Activated CD4-positive, CD25-positive, alpha-beta regulatory T cell (primary cell): ENCODE measurements at regions not wholly inside any gene's neighbourhood (a gene's known extent, or its start where the extent isn't known, plus 50 kb on each side); places are given as distances from the start of the nearest gene placed in this dataset.
"Not testable (repeated sequence)": the region's sequence is repeated elsewhere in the genome, so short reads cannot be mapped to it uniquely, and the experiment has no call there.

Experiments used
- DNase-seq, 4 experiments: peaks; one replicate each; lab custom pipeline; 2025; lab: John Stamatoyannopoulos, UW

DNA sequence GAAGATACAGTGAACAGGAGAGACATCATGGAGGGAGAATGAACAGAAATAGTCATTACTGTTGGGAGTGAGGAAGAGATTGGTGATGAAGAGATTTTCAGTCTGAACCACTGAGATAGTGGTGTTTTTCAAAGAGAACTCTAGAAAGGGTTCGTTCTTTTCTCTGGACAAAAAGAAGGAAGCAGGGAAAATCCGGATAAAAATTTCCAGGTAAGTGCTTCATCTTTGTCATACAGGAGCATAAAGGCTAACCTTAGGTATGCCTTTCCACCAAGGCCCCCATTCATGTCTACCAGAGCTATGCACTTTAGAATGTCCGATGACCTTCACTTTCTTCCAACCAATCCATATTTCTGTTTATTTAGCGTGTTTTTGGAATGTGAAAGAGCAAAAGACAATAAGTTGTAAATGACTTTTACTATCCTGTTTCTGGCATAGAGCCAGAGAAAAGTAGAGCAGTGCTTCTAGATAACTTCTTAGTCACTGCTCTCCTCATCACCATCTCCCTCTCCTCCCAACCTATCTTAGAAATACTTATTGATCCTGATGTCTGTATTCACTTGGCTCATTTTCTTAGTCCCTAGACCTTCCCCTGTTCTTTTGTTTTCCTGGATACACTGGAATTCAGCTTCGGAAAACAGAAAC, 116.5 kb downstream of the TTC6 start:
- DNase-seq, result no peak

DNA sequence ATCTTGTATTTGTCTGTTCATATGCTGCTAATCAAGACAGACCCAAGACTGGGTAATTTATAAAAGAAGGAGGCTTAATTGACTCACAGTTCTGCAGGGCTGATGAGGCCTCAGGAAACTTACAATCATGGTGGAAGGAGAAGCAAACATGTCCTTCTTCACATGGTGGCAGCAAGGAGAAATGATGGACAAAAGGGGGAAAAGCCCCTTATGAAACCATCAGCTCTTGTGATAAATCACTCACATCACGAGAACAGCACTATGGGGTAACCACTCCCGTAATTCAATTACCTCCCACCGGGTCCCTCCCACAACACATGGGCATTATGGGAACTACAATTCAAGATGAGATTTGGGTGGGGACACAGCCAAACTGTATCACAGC, 117.0 kb downstream of the TTC6 start:
- not testable (repeated sequence) for DNase-seq

DNA sequence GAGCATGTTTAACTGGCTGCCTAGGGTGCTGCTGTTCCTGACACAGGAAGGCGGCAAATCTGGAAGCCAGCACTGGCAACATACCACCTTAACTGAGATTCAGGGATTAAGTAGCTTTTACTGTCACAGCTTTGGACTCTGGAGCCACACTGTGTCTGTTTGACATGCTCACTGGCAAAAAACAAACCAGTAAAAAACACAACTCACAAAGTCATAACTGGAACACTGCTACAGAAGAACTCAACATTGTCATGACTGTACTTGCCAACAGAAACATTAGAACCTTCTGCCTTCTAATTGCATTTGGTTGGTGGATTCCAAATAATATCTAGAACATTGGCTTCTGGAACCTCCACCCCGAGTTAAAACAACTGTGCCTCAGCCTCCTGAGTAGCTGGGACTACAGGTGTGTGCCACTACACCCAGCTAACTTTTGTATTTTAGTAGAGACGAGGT, 117.6 kb downstream of the TTC6 start:
- DNase-seq, result no peak

DNA sequence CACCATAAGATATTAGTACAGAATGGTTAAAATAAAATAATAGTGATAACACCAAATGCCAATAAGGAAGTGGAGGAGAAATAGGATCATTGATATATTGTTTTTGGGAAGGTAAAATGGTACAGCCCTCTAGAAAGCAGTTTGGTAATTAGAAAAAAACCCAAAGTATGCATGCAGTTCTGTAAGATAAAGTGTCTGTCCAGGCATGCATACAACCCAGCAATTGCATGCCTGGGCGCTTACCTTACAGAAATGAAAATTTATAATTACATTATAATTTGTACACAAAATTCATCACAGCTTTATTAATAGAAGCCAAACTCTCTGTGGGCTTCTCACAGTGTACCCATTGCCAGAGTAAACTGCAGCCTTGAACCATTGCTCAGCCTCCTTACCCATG, 124.7 kb downstream of the TTC6 start:
- DNase-seq, result no peak

DNA sequence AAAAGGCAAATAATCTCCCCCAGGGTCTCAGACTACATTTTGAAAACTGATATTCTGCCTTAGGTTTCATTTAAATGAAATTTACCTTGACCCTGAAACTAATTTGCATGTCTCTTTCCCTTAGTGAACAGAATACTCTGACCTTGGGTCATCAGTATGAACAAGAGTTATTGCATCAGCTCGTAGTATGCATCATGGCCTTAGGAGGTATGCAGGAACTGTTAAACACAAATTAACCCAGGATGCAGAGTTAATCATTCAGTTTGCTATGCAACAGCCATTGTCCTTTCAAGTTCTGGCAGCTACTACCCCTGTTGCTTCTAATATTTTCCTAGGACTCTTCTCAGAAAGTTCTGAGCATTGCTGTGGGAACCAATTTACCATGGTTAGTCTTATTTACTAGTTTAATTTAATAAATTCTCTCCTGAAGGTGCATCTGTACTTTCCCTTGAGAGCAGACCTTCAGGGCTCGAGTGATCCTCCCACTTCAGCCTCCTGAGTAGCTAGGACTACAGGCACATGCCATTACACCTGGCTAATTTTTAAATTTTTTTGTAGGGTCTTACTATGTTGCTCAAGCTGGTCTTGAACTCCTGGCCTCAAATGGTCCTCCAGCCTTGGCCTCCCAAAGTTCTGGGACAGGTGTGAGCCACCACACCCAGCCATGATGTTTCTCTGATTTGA, 126.7 kb downstream of the TTC6 start:
- DNase-seq, result no peak

DNA sequence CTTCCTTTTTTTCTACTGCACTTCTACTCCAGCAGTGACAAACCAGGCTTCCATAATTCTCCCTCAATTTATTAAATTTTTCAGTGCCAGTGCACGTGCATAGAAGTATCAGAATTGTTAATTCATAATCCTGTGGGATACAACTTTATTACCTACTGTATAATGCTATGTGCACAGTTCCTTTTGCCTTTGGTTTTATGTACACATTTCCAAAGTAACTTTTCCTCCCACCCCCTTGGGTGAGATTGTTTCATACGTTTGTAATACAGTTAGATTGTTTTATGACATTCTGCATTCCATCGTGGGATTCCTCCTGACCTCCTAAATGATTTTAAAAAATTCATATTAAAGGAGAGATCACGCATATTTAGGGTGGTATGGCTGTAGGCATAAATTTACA, 128.1 kb downstream of the TTC6 start:
- no peak for DNase-seq

DNA sequence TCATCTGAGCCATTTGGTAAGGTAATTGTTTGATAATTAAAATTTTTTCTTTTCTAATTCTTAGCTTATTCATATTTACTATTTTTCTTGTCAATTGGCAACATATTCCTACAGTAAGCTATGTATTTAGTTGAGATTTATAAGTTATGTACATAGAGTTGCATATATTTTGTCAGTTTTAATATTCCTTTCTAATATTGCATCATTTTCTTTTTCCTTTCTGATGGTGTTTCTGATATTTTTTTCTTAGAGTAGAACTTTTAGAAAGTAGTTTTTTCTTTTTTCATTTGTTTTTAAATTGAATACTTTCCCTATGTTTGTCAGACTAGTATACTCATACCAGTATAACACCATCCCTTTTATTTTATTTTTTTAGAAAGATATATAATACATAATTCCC, 131.3 kb downstream of the TTC6 start:
- DNase-seq, result no peak

DNA sequence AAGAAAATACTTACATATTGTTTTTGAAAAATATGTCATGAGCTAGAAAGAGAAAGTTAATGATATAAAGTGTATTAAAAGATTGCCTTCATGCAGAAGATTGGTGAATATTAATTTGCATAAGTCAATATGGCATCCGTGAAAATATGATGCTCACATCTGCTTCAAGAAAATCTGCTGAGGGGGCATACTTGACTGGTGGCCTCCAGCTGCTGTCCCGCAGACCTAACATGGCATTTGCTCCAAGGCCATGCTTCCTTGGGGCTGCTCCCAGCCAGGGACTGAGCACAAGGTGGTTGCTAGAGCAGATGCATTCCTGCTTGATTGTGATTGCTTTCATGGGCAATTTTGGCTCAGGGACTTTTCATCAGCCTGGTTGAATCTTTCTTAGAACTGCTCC, 133.8 kb downstream of the TTC6 start:
- no peak for DNase-seq

DNA sequence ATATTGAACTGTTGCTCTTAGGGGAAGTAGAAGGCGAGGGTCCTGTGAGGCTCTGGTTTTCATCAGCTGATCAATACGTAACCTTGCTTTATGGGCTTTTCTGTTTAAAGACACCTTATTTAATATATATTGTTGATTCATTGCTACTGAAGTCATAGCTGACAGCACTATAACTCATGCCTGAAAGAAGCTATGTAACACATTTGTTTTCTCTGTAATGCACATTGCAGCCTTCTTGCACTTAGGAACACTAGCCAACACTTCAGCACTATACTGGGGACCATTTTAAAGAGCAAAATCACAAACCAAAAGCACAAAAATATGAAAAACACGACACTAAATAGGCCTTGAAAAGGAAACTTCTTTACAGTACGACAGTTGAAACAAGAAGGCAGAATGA, 135.7 kb downstream of the TTC6 start:
- no peak for DNase-seq

DNA sequence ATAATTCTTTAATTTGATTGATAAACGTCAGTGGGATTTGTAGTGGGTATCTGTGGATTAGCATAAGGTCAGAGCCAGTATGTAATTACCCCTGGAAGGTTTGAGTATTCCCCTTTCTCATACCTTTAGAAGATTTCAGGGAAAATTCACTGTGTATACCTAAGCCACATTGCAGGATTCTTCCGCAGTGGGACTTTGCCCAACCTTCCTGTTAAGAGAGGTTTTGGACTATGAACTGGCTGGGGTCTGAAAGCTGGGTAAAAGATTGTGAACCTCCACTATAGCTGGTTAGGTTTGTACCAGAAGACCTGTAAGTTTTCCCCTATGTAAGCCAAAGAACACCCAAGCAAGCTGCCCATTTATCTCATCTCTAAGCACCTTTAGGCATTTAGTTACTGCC, 150.2 kb downstream of the TTC6 start:
- no peak for DNase-seq

DNA sequence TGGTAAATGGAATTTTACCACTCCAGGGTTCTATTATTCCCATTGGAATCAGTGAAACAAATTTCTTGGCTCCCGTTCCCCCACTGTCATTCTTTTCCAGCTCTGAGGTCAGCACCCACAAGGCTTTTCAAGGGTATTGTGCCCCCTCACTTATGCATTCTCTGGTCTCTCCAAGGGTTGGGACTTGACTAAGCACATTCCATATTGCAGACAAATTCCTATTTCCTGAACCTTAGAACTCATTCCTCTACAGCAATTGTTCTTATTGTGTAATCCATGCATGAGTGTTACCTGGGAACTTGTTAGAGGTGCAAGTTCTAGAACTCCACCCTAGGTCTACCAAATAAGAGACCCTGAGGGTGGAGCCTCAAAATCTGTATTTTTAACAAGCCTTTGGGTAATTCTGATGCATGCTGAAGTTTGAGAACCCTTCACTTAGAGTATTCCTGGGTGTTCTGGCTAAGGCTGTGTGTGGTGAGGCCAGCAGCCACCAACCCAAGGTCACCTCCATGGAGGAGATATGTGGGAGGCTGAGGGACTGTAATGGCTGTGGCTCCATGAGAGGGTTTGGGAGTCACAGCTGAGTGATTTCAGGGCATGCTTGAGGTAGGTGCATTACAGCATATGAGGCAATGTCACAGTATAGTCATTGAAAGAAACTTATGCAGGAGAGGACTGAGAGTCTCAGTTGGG, 150.9 kb downstream of the TTC6 start:
- DNase-seq, result no peak

DNA sequence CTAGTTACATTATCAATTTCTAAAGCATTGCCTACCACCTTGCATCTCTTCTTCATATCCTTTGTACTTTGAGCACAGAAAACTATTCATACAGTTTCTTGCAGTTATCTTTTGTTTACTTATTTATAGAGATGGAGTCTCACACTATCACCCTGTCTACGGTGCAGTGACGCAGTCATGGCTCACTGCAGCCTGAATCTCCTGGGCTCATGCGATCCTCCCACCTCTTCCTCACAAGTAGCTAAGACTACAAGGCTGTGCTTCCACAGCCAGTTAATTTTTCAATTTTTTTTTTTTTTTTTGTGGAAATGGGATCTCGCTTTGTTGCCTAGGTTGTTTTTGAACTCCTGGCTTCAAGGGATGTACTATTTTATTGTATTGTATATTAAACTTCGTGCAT, 158.0 kb downstream of the TTC6 start:
- no peak for DNase-seq

DNA sequence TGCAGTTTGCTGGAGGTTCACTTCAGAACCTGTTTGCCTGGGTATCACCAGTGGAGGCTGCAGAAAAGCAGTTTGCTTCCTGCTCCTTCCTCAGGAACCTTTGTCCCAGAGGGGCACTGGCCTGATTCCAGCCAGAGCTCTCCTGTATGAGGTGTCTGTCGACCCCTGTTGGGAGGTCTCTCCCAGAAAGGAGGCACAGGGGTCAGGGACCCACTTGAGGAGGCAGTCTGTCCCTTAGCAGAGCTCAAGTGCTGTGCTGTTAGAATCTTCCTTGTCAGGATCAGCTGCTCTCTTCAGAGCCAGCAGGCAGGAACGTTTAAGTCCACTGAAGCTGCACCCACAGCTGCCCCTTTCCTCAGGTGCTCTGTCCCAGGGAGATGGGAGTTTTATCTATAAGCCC, 164.8 kb downstream of the TTC6 start:
- DNase-seq, result not testable (repeated sequence)

DNA sequence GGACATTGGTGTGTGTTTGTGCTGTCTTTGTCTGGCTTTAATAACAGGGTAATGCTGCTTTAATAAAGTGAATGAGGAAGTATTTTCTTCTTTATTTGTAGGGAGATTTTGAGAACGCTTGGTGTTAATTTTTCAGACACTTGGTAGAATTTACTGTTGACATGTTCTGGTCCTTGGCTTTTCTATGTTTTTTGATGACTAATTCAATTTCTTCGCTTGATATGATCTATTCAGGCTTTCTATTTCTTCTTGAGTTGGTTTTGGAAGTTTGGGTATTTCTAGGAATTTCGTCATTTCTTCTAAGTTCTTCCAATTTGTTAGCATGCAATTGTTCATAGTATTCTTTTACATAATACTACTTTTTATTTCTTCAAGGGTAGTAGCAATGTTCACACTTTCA, 167.8 kb downstream of the TTC6 start:
- DNase-seq, result no peak

DNA sequence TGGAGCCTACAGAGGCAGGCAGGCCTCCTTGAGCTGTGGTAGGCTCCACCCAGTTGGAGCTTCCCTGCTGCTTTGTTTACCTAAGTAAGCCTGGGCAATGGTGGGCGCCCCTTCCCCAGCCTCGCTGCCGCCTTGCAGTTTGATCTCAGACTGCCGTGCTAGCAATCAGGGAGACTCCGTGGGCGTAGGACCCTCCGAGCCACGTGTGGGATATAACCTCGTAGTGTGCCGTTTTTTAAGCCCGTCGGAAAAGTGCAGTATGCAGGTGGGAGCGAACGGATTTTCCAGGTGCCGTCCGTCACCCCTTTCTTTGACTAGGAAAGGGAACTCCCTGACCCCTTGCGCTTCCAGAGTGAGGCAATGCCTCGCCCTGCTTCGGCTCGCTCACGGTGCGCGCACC, 176.9 kb downstream of the TTC6 start:
- not testable (repeated sequence) for DNase-seq

DNA sequence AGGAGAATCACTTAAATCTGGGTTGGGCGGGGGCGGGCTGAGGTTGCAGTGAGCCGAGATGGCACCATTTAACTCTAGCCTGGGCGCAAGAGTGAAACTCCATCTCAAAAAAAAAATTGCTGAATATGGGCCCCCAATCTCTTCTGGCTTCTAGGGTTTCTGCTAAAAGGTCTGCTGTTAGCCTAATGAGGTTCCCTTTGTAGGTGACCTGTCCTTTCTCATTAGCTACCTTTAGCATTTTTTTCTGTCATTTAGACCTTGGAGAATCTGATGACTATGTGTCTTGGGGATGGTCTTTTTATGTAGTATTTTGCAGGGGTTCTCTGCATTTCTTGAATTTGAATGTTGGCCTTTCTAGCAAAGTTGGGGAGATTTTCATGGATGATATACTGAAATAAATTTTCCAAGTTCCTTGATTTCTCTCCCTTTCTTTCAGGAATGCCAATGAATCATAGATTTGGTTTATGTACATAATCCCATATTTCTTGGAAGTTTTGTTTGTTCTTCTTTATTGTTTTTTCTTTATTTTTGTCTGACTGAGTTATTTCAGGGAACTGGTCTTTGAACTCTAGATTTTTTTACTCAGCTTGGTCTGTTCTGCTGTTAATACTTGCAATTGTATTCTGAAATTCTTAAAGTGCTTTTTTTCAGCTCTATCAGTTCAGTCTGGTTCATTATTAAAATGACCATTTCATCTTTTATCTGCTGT, 181.5 kb downstream of the TTC6 start:
- DNase-seq, result no peak

DNA sequence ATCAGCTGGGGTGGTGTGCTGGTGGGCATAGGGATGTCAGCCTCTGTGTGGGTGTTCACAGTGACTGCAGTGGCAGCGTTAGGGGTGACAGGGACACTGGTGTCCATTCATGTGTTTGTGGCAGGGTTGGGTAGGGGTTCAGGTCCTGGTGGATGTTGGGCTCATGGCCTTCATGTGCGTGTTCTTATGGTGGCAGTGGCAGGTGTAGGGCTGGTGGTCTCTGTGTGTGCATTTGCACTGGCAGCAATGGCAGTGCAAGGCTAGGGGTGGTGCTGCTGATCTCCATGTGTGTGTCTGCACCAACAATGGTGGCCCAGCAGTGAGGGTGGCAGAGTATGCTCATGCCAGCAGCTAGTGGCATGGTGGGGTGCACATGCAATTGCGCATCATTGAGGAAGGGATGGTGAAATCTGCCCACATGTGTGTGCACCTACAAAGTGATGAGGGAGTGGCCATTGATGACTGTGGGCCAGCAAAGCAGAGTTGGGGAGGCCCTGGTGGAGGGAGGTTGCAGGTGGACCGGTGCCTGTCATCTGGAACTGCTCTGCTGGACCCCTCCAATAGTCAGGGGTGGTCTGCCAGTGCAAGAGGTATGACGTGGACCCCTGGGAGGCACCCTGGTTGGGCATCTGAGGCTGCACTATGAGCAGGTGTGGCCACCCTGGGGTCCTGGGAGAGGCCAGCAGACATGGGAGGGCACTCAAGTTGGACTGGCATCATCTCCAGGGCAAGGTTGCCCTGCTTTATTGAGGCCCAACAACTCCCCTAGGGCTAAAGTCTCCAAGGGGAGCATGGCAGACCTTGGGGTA, 182.9 kb downstream of the TTC6 start:
- DNase-seq, result no peak

DNA sequence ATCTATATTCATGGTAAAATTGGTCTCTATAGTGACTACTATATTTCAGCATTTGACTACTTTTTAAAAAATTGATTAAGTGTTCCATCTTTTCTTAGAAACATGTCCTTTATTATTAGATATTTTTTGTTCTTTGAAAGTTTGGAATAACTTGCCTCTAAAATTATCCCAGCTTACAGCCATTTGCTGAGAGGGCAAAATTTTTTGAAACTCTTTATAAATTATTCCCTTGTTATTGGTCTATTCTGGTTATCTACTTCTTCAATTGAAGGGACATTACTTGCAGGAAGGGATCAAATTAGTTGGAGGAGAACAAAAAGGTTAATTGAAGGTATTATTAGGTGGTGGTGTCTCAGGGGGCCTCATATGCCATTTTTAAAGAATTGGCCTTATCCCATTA, 184.1 kb downstream of the TTC6 start:
- DNase-seq, result no peak

DNA sequence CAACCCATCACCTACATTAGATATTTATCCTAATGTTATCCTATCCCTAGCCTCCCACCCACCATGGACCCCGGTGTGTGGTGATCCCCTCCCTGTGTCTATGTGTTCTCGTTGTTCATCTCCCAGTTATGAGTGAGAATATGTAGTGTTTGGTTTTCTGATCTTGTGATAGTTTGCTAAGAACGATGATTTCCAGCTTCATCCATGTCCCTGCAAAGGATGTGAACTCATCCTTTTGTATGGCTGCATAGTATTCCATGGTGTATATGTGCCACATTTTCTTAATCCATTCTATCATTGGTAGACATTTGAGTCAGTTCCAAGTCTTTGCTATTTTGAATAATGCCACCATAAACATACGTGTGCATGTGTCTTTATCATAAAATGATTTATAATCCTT, 185.3 kb downstream of the TTC6 start:
- not testable (repeated sequence) for DNase-seq

DNA sequence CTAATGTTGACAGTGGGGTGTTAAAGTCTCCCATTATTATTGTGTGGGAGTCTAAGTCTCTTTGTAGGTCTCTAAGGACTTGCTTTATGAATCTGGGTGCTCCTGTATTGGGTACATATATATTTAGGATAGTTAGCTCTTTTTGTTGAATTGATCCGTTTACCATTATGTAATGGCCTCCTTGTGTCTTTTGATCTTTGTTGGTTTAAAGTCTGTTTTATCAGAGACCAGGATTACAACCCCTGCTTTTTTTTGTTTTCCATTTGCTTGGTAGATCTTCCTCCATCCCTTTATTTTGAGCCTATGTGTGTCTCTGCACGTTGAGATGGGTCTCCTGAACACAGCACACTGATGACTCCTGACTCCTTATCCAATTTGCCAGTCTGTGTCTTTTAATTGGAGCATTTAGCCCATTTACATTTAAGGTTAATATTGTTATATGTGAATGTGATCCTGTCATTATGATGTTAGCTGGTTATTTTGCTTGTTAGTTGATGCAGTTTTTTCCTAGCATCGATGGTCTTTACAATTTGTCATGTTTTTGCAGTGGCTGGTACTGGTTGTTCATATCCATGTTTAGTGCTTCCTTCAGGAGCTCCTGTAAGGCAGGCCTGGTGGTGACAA, 188.9 kb downstream of the TTC6 start:
- not testable (repeated sequence) for DNase-seq

DNA sequence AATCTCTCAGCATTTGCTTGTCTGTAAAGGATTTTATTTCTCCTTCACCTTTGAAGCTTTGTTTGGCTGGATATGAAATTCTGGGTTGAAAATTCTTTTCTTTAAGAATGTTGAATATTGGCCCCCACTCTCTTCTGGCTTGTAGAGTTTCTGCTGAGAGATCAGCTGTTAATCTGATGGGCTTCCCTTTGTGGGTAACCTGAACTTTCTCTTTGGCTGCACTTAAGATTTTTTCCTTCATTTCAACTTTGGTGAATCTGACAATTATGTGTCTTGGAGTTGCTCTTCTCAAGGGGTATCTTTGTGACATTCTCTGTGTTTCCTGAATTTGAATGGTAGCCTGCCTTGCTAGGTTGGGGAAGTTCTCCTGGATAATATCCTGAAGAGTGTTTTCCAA, 189.4 kb downstream of the TTC6 start:
- not testable (repeated sequence) for DNase-seq
